ENCODE measurements at regions not wholly inside any gene's neighbourhood (a gene's known extent, or its start where the extent isn't known, plus 50 kb on each side); places are given as distances from the start of the nearest gene placed in this dataset.

DNA sequence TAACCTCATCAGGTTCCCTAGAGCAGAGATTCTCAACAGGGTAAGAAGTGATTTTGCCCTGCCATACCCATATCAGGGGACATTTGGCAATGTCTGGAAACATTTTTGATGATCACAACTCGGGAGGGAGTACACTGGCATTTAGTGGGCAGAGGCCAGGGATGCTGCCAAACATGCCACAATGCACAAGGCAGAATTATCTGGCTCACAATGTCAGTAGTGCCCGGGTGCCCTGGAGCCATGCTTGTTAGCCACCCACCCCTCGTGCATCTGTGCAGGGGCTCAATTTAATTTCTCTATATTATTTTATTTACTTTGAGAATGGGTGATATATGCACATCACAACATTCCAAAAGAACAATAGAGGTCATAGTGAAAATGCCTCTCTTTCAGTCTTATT lies 82.0 kb upstream of the DHX15 start:
- peak in 12 of 56 donors; percentile 5 to 32 (median 12) for DNase-seq

- DNase-seq, result no peak
Measured at GRCh38 chr4:24666816-24667477, 82.6 kb upstream of the DHX15 start.

GRCh38 chr4:24668956-24669355 lies 84.6 kb upstream of the DHX15 start:
- DNase-seq, result no peak

DNA sequence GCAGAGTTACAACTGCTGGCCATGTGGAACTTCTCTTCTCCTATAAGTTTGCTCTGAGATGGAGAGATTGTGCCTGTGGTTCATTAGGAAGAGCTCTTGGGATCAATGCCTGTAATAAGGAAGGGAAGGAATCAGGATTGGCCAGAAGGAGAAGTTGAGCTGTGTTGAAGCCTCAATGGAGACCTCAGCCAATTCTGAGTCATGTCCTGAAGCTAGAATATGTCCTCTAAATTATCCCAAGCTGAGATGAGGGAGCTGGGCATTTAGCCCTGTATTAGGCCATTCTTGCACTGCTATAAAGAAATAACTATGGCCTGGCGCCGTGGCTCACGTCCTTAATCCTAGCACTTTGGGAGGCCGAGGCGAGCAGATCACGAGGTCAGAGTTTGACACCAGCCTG lies 85.4 kb upstream of the DHX15 start:
- DNase-seq, result no peak

GRCh38 chr4:24671849-24672248 lies 87.5 kb upstream of the DHX15 start:
- DNase-seq, result no peak

- no peak for DNase-seq
Measured at GRCh38 chr4:24672880-24673279, 88.5 kb upstream of the DHX15 start.

- DNase-seq, result no peak
Measured at GRCh38 chr4:24674279-24674678, 89.9 kb upstream of the DHX15 start.

DNA sequence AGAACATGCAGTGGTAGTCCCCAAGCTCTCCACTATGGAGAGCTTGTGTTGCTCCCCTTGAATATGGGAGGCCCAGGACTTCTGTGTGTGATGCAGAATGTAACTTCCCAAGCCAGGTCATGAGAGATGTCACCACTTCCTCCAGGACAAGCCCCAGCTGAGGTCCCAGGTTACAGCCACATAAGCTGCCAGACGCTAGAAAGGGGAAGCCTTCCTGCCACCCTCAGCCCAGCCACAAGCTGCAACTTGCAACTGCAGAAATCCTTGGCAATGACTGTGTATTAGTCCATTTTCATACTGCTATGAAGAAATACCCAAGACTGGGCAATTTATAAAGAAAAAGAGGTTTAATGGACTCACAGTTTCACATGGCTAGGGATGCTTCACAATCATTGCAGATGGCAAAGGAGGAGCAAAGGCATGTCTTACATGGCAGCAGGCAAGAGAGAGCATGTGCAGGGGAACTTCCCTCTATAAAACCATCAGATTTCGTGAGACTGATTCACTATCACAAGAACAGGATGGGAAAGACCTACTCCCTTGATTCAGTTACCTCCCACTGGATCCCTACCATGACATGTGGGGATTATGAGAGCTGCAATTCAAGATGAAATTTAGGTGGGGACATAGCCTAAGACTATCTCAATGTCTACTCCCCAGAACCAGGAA lies 91.5 kb upstream of the DHX15 start:
- DNase-seq, result no peak

GRCh38 chr4:24677909-24678308 lies 93.6 kb upstream of the DHX15 start:
- DNase-seq, result no peak

DNA sequence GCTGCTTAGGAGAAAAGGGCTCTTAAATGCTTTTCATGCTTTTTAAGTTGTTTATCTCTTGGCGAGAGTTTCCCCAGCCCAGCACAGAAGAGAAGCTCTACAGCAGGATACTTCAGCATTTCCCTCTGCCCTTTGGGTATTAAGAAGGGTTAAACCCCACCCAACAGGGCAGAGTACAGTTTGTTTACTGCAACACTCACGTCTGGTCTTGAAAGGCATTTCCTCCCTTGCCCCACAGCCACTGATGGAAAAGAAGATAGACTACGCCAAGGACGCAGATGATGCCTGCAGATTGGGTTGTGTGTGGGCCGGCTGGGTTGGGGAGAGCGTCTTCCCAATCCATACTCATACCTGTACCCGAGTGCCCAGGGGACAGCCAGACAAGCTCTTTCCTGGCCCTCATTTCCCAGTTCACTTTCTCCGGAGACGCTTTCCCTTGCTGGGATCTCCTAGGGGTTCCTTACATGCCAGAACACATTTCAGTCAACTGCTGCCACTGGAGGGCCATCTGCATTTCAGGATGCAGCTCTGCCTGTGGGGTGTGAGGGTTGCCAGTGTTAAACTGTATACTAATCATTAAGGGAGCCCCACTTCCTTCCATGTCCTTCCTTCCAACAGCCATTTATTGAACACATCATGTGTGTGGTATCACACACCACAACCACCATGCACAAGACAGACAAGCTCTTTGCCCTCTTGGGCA lies 96.5 kb upstream of the DHX15 start:
- DNase-seq, result no peak

DNA sequence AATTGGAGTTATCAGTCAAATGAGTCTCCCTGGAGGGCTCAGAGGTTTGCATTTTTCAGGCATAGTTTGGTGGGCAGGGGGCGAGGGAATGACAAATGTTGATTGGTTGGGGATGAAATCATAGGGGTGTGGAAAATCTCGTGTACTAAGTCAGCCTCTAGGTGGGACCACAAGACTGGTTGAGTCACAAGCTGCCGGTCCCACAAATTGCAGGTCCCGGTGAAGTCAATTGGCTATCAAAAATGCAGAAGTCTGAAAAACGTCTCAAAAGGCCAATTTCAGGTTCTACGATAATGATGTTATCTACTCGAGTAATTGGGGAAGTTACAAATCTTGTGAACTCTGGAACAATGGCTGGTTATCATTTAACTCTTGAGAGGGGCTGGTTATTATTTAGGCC lies 98.8 kb upstream of the DHX15 start:
- DNase-seq, result no peak

GRCh38 chr4:24686866-24687692 lies 102.7 kb upstream of the DHX15 start:
- DNase-seq, result peak in 11 of 56 donors; percentile 7 to 56 (median 17)

DNA sequence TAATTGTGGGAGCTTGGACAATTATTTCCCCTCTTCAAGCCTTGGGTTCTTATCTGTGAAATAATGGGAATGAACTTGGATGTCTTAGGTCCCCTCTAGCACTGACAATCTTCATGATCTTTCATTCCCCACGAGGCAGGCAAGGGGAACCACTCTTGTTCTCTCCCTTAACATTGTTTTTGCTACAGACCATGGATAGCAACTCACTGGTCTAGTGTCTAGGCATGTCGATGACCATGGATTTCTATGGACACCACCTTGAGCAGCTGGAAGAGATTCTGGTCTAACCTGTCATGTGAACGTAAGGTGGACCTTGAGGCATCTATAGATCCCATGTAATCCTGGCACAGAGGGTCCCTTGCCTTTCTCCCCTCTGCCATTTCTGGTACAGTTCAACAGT lies 104.1 kb upstream of the DHX15 start:
- DNase-seq, result no peak

GRCh38 chr4:24689212-24689611 lies 104.9 kb upstream of the DHX15 start:
- no peak for DNase-seq

DNA sequence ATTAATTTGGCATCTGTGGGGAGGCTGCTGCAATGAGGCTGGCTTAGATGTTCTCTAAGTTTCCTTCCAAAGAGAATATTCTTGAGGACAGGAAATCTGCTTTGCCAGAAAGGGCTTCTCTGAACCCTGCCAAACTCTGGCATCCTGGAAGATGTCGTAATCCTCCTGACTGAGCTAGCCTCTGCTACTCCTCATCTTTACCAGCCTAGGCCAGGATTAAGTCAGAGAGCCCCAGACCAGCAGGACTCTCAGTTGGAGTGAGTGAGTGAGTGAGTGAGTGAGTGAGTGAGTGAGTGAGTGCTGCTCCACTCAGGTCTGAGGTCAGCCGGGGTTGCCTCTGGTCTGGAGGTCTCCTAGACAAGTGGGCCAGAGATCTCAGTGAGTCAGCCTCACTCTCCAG lies 104.9 kb upstream of the SOD3 start:
- no peak for DNase-seq

DNA sequence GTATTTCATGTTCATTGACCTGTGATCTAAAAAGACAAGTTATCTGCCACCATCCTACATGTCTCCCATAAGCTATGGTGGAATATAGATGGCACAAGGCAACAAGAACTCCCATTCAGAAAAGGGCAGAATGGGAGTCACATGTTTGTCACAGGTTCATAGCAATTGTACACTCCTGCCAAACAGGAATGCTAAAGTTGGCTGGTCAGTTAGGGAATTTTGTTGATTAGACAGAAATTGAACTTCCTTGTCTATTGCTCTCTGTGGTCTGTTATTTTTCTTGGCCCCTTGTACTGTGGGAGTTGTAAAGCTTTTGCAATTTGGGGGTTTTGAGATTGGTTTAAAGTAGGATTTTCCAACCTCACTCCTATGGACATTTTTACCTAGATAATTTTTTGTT lies 101.7 kb upstream of the SOD3 start:
- DNase-seq, result no peak

- DNase-seq, result no peak
Measured at GRCh38 chr4:24700118-24700517, 95.3 kb upstream of the SOD3 start.

- peak in 3 of 56 donors; percentile 2 to 5 (median 3) for DNase-seq
Measured at GRCh38 chr4:24701683-24702082, 93.7 kb upstream of the SOD3 start.

DNA sequence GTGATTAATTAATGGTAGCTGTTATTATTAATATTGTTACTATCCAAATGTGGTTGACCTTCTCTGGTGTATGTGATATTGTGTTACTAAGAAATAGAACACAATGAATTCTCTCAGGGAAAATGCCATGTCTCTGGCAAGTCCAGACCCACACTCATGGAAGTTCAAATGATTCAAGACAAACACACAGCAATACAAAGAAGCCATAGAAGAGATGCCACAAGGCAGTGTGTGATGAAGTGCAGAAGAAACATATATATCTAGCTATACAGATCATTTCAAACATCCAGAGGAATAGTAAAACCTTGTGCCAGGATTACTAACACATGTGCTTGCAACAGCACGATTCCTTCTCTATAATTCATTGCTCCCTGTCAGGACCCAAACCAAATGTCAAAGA lies 93.1 kb upstream of the SOD3 start:
- no peak for DNase-seq

- no peak for DNase-seq
Measured at GRCh38 chr4:24703298-24703697, 92.1 kb upstream of the SOD3 start.

DNA sequence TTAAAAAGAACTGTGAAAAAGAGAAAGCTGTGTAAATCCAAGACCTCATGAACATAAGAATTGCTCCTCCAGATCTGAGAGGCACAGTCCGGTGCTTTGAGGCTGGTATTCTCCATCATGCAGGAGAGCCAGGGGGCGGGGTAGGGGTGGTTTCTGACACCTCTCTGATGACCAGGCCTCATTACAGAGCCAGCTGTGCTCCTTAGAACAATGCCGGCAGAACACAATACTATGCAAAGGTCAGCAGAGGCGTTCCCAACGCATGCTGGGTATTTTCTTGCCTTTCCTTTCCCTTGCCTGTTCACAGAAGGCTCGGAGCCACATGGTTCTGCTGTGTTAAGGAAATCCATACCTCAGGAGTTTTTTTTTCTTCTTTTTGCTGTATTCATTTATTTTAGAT lies 91.2 kb upstream of the SOD3 start:
- DNase-seq, result no peak
